Heart left ventricle (tissue), 16 donors: ENCODE measurements at regions not wholly inside any gene's neighbourhood (a gene's known extent, or its start where the extent isn't known, plus 50 kb on each side); places are given as distances from the start of the nearest gene placed in this dataset.
"Not testable (repeated sequence)": the region's sequence is repeated elsewhere in the genome, so short reads cannot be mapped to it uniquely, and the experiment has no call there.

Experiments used
- ATAC-seq, 4 donors: fragments of 200-7000 bp; cut with Tn5 transposase; one replicate each; pipeline ENCODE4 v1.9.1; 2020 to 2022; ENCODE audit warnings: moderate library complexity in 4 of 4, mild to moderate bottlenecking in 3 of 4, moderate number of reproducible peaks in 1 of 4
- DNase-seq, 5 donors: peaks; one replicate each; pipeline ENCODE4 v3.0.0-alpha.2; 2020
- H3K27ac ChIP-seq, 12 donors: fragments of 200-600 bp; sonication (generic) in 4 of 12; one replicate each; pipeline versions ENCODE4 v1.5.0 to v1.8.0; 2016 to 2022; ENCODE audit warnings: mild to moderate bottlenecking in 2 of 12
- H3K27me3 ChIP-seq, 9 donors: fragments of 200-600 bp; sonication (generic) in 2 of 9; one replicate each; pipeline versions ENCODE4 v1.5.1 to v1.8.0; 2016 to 2022; ENCODE audit warnings: mild to moderate bottlenecking in 3 of 9
- H3K36me3 ChIP-seq, 9 donors: fragments of 200-600 bp; sonication (generic) in 2 of 9; one replicate each; pipeline versions ENCODE4 v1.5.0 to v1.8.0; 2018 to 2022; ENCODE audit warnings: mild to moderate bottlenecking in 2 of 9
- H3K4me1 ChIP-seq, 12 donors: fragments of 200-600 bp; sonication (generic) in 4 of 12; one replicate each; pipeline versions ENCODE4 v1.5.0 to v1.8.0; 2016 to 2022; ENCODE audit warnings: mild to moderate bottlenecking in 3 of 12
- H3K4me3 ChIP-seq, 12 donors: fragments of 200-600 bp; sonication (generic) in 4 of 12; one replicate each; pipeline versions ENCODE4 v1.5.0 to v1.8.0; 2017 to 2022; ENCODE audit warnings: mild to moderate bottlenecking in 9 of 12, moderate library complexity in 4 of 12
- H3K9me3 ChIP-seq, 12 donors: fragments of 200-600 bp; sonication (generic) in 4 of 12; one replicate each; pipeline versions ENCODE4 v1.5.0 to v1.8.0; 2016 to 2022; ENCODE audit warnings: mild to moderate bottlenecking in 1 of 12
- CTCF ChIP-seq, 12 donors: fragments of 200-600 bp; sonication (generic) in 4 of 12; IDR thresholded peaks; one replicate each; pipeline versions ENCODE4 v1.5.0 to v1.8.0; 2018 to 2022; ENCODE audit warnings: antibody characterized with exemption in 12 of 12, mild to moderate bottlenecking in 5 of 12
- POLR2A ChIP-seq, 2 donors: fragments of 450-650 bp; IDR thresholded peaks; one replicate each; pipeline ENCODE4 v1.6.1; 2017; ENCODE audit warnings: antibody characterized with exemption in 2 of 2, mild to moderate bottlenecking in 2 of 2, moderate library complexity in 2 of 2
- WGBS, 4 donors: extraction: QIAGEN DNeasy Blood & Tissue Kit in 2 of 4; methylation state at CpG; one replicate each; pipeline versions ENCODE4 v1.1.5 to v1.1.7; 2013 to 2018; 5-methylcytosine and 5-hydroxymethylcytosine counted together
- intact Hi-C, 10 donors: fragments of 100-400 bp; cut with DNase I; formaldehyde crosslinking; loops; one replicate each; pipeline versions ENCODE4 v1.11.1 to v1.14.2; 2022
- donor health status: ischemic (EF 13 %, LVEDD 7.1; RV severe dilation, severe dysfunction).
- donor health status: healthy with polysubstance abuse.
- donor health status: DM: no; HTN: yes; CAD: no.
- donor health status: DM: no; HTN: no; CAD: no.
- donor health status: ischemic (EF 25% LVEDD 6.9; RV normal size, moderate dysfunction).
- donor health status: ischemic (EF 25% LVEDD 5.7; RV mildly dilated, moderate dysfunction).
- donor health status: healthy.
- donor health status: DM: yes; HTN: yes; CAD: no.
- donor health status: ischemic (EF 35%, LVEDD 5.7; RV mildly dilated, moderate dysfunction).
- donor health status: nonischemic (EF 11% LVEDD 7.7; RV severe dilation, severe dysfunction).
- donor health status: DM: yes; HTN: yes; CAD: no.
- donor health status: PGD.
- donor health status: ischemic (EF 29% LVEDD 5.4; RV normal size, mild dysfunction).
- donor health status: nonischemic (EF 23%, LVEDD 6.1; RV moderate dilation, normal function).

- Histone ChIP-seq H3K27ac (no peak overlapping the region), H3K4me3 (no peak overlapping the region), H3K36me3 (no peaks in the 10 kb centered on the region), H3K4me1 (no peaks in the 10 kb centered on the region), H3K9me3 (peaks cover 0 to 5% (median 0%) of the 10 kb centered on the region in 12 donors), H3K27me3 (no peaks in the 10 kb centered on the region)
- no peak for ATAC-seq
- intact Hi-C loops, result no loop called here
- WGBS, 4 donors, result 83 to 87% methylated on average over 2 of the region's 2 CpGs; no CpG with 5 or more reads in 2 of the 4 donors
- DNase-seq, result no peak
- TF ChIP-seq POLR2A (IDR thresholded peaks at IDR 0.05) (no peak), CTCF (IDR thresholded peaks at IDR 0.05) (no peak)
Observed at GRCh38 chrY:3045048-3045447, 109.9 kb downstream of the ZFY start.

GRCh38 chrY:3055496-3055895 lies 120.3 kb downstream of the ZFY start:
- H3K27me3 ChIP-seq, H3K4me3 ChIP-seq, H3K4me1 ChIP-seq, H3K27ac ChIP-seq, H3K9me3 ChIP-seq, intact Hi-C loops, DNase-seq, H3K36me3 ChIP-seq, ATAC-seq: not testable (repeated sequence)
- WGBS, 4 donors, result no CpG with 5 or more reads among the region's 1 CpG

DNA sequence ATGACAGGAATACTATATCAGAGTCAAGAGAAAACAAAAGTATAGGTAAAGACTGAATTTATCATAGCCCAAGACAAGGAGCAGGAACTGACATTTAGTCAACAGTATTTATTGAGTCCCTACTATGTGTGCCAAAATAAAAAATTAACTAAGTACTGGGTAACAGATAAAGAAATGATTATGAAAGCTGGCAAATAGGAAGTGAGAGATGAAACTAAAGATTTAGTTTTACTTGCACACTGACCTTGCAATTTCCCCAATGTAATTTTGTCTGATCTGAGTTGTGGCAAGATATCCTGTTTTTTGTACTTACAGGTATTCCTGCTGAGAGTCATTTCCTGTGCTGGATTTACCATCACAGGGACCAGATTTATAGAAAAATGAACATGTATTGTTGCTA lies 123.2 kb downstream of the ZFY start:
- H3K27ac ChIP-seq, H3K27me3 ChIP-seq, H3K36me3 ChIP-seq, H3K4me3 ChIP-seq, DNase-seq, intact Hi-C loops, H3K9me3 ChIP-seq, ATAC-seq, H3K4me1 ChIP-seq: not testable (repeated sequence)

- H3K36me3 ChIP-seq, ATAC-seq, H3K4me1 ChIP-seq, H3K9me3 ChIP-seq, DNase-seq, H3K4me3 ChIP-seq, H3K27ac ChIP-seq, H3K27me3 ChIP-seq, intact Hi-C loops: not testable (repeated sequence)
- peak in 1 of 12 donors; percentile 19 for TF ChIP-seq CTCF (IDR thresholded peaks at IDR 0.05)
- 82 to 85% methylated on average over 1 of the region's 1 CpG; no CpG with 5 or more reads in 2 of the 4 donors for WGBS, 4 donors
Observed at GRCh38 chrY:3060671-3061070, 125.5 kb downstream of the ZFY start.

DNA sequence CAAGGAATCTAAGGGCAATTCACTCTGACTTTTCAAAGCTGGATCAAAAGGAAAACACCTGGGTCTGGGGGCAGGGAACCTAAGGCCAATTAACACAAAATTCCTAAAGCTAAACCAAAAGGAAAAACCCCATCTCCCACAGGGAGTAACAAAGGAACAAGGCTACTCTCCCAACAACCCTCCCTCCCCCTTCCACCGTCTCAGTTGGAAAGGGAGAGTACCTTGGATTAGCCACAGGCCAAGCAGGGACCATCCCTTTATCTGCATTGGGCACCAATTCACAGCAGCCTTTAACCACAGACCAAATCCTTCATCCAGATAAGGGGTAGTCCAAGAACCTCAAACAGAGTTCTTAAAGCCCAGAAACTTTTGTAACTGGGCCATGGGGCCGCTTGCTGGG lies 153.0 kb downstream of the ZFY start:
- not testable (repeated sequence) for H3K36me3 ChIP-seq

DNA sequence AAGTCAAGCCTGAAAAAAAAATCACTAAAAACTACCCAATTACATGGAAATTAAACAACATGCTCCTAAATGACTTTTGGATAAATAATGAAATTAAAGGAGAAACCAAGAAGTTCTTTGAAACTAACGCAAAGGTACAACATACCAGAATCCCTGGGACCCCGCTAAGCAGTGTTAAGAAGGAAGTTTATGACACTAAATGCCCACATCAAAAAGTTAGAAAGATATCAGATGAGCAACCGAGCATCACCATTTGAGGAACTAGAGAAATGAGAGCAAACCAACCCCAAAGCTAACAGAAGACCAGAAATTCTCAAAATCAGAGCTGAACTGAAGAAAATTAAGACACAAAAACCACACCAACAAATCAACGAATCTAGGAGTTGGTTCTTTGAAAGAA lies 173.5 kb downstream of the ZFY start:
- DNase-seq, ATAC-seq, H3K36me3 ChIP-seq, H3K27me3 ChIP-seq, H3K9me3 ChIP-seq, intact Hi-C loops, H3K27ac ChIP-seq, H3K4me1 ChIP-seq, H3K4me3 ChIP-seq: not testable (repeated sequence)
- WGBS, 4 donors, result 82 to 88% methylated on average over 4 of the region's 4 CpGs; no CpG with 5 or more reads in 2 of the 4 donors

More for the DNA sequence above, 153.0 kb downstream of the ZFY start:
- H3K9me3 ChIP-seq, H3K4me1 ChIP-seq, intact Hi-C loops, H3K27me3 ChIP-seq, H3K27ac ChIP-seq, DNase-seq, ATAC-seq, H3K4me3 ChIP-seq: not testable (repeated sequence)
- WGBS, 4 donors, result 26 to 29% methylated on average over 2 of the region's 2 CpGs; no CpG with 5 or more reads in 2 of the 4 donors

- H3K36me3 ChIP-seq, H3K4me1 ChIP-seq, H3K27me3 ChIP-seq, intact Hi-C loops, DNase-seq, H3K9me3 ChIP-seq, H3K4me3 ChIP-seq, ATAC-seq, H3K27ac ChIP-seq: not testable (repeated sequence)
- WGBS, 4 donors, result 71 to 82% methylated on average over 1 of the region's 1 CpG; no CpG with 5 or more reads in 2 of the 4 donors
Observed at GRCh38 chrY:3120234-3120633, 185.1 kb downstream of the ZFY start.

DNA sequence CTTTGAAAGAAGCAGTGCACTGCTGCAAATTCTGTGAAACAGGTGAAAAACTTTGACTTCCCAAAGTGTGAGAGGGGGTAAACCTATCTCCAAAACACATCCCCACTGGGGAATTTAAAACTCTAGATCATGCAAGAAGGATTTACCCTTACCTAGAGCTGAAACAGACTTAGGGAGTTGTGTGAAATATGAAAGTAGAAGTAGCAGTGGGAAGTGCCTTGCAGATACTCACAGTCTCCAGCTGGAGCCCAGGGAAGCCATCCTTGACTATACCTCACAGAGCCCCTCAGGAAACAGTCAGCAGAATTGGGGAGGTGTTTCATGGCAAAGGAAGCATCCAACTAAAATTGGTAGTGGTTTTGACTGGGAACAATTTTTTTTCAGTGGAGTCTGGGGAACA lies 185.5 kb downstream of the ZFY start:
- H3K9me3 ChIP-seq, intact Hi-C loops, H3K27ac ChIP-seq, H3K4me3 ChIP-seq, H3K4me1 ChIP-seq, H3K27me3 ChIP-seq, DNase-seq, ATAC-seq, H3K36me3 ChIP-seq: not testable (repeated sequence)

DNA sequence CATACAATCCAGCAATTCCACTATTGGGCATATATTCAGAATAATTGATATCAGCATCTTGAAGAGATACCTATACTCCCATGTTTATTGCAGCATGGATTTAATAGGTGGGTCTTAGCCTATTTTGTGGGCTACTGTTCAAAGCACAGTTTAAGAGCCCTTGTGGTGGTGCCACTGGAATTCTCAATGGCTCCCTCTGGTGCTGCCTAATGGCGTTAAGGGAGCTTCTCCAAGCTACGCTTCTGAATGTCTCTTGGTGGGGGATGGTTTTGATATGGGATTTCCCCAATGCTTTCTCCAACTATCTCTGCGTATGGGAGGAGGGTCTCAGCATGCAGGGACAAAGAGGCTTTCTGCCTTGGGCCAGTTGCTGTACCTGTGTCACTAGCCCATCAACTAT lies 188.3 kb downstream of the ZFY start:
- ATAC-seq, DNase-seq, H3K27ac ChIP-seq, H3K36me3 ChIP-seq, H3K9me3 ChIP-seq, H3K27me3 ChIP-seq, H3K4me3 ChIP-seq, intact Hi-C loops, H3K4me1 ChIP-seq: not testable (repeated sequence)
- WGBS, 4 donors, result 54 to 71% methylated on average over 3 of the region's 3 CpGs; no CpG with 5 or more reads in 2 of the 4 donors

DNA sequence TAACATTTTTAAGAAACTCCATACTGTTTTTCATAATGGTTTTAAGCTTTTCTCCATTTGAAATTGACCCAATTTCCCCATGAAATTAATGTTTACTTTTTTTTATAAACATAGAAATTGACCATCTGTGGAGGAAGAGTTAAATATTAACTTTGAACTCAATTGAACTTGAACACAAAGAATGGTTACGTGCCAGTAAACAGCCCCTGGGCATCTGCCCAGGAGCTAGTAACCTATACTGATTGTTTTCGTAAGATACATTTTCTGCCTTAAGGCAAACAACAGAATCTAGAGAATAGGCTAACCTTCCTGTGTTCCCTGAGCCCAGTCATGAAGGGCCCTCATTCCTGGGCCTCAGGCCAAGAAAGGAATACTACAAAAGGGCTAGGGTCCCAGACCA lies 235.9 kb downstream of the ZFY start:
- intact Hi-C loops, ATAC-seq, H3K4me3 ChIP-seq, DNase-seq, H3K27ac ChIP-seq, H3K27me3 ChIP-seq, H3K4me1 ChIP-seq, H3K9me3 ChIP-seq, H3K36me3 ChIP-seq: not testable (repeated sequence)
- 69 to 72% methylated on average over 2 of the region's 2 CpGs; no CpG with 5 or more reads in 2 of the 4 donors for WGBS, 4 donors
